SK-N-MC (cell line): ENCODE measurements at regions not wholly inside any gene's neighbourhood (a gene's known extent, or its start where the extent isn't known, plus 50 kb on each side); places are given as distances from the start of the nearest gene placed in this dataset.

Experiments used
- EZH2 ChIP-seq: fragments of 200-600 bp; sonication (generic); IDR thresholded peaks from one replicate; pipeline ENCODE4 v1.6.1; 2017; ENCODE audit warnings: antibody characterized with exemption
- FOXP2 ChIP-seq: optimal IDR thresholded peaks from 2 replicates; pipeline ENCODE3; 2011; ENCODE audit warnings: mild to moderate bottlenecking, moderate library complexity; ENCODE audit not compliant: insufficient read depth; ENCODE audit errors: extremely low read length, control extremely low read depth
- POLR2AphosphoS5 ChIP-seq: IDR thresholded peaks from 2 replicates; pipeline ENCODE4 v1.6.1; 2012; ENCODE audit warnings: mild to moderate bottlenecking, low read depth, low read length, borderline replicate concordance

DNA sequence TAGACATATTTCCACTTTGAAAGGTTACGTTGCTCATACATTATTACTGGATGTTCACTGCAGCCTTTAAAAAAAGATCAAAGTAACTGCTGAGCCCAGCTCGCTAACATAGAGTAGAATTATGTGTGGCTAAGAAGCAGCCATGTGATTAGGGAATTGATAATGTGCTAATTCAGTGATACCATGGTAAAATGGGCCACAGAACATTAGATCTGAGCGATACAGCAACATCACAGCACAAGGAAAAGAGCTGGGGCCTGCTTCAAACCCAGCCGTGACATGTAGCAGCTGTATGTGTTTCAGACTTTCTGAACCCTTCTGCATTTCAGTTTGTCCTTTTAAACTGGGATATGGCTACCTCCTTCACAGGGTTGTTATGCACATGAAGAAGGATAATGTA, 92.3 kb upstream of the LMNTD1 start:
- no peak for TF ChIP-seq POLR2AphosphoS5
- TF ChIP-seq EZH2, result no peak
- no peak for TF ChIP-seq FOXP2
